Stomach (tissue), 4 donors: ENCODE measurements at regions not wholly inside any gene's neighbourhood (a gene's known extent, or its start where the extent isn't known, plus 50 kb on each side); places are given as distances from the start of the nearest gene placed in this dataset.

Experiments
- CTCF ChIP-seq, 7 experiments: fragments of 450-650 bp in 4 of 7; fragments of 200-600 bp in 3 of 7; sonication (generic) in 3 of 7; IDR thresholded peaks; one replicate each; pipeline ENCODE4 v1.5.1; 2016 to 2019; ENCODE audit warnings: antibody characterized with exemption in 7 of 7, control low read depth in 2 of 7, mild to moderate bottlenecking in 1 of 7
- EP300 ChIP-seq: sonication (generic); formaldehyde crosslinking; IDR thresholded peaks from one replicate; pipeline ENCODE4 v1.6.1; 2017; ENCODE audit warnings: antibody characterized with exemption

- TF ChIP-seq CTCF (IDR thresholded peaks at IDR 0.05) (no peak), EP300 (no peak)
These were observed 529.7 kb downstream of the TBC1D32 start for GRCh38 chr6:120804612-120805011.
